Middle frontal gyrus (tissue), 1 donor: ENCODE measurements at regions not wholly inside any gene's neighbourhood (a gene's known extent, or its start where the extent isn't known, plus 50 kb on each side); places are given as distances from the start of the nearest gene placed in this dataset.

ENCODE experiments used
- DNase-seq: peaks from one replicate; pipeline ENCODE4 v3.0.0-alpha.2; 2015; ENCODE audit warnings: low spot score; ENCODE audit errors: extremely low spot score

DNA sequence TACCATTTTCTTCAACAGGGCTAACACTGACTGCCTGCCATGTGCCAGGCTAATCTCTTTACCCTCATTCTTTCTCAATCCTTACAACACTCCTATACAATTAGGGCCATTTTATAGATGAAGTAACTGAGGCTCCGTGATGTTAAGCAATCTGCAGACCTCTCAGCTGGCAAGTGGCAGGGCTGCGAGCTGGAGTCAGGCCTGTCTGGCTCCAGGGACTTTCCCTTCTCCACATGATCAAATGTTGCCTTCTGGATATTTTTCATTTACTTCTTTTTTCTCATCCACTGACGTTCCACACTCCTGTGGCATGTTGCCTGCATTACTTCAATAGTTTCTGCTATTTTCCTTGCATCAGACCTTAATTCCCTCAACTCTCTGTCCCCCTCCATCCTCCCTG lies 55.2 kb upstream of the TAGAP start:
- DNase-seq = no peak

DNA sequence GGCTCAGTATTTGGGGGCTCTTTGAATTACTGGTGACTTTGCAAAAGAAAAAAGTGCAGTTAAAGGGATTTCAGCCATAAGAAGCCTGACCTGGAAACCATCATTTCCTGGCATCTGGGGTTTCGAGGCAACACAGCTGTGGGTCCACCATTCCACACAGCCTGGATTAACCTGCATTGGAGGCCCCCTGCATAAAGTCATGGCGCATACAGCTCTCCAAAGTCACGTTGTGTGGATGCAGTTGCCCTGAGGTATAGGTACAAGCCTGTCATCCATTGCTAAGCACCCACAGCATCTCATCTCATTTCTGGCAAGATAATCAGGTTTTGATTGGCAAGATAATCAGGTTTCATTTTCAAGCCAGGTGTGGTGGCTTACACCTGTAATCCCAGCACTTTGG lies 54.5 kb upstream of the TAGAP start:
- no peak for DNase-seq

DNA sequence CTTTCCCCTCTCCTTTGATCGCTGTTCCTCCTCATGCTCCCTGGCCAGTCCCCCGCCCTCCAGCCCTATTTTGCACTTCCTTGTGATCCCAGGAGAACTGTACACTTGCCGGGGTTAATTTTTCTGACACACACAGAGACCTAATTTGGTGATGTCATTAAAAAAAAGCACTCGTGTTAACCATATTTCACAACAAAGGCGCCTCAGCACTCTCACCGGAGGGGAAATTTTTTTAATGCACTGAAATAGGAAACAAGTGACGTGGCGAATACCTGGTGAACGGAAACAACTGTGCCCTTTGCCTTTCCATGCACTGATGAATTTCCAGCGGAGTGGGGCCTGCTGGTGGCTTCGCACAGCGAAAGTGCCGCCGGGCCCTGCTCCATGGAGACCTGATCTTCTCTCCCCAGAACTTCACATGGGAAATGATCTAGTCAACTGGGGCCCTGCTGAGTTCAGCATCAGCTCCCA lies 53.9 kb upstream of the TAGAP start:
- no peak for DNase-seq

DNA sequence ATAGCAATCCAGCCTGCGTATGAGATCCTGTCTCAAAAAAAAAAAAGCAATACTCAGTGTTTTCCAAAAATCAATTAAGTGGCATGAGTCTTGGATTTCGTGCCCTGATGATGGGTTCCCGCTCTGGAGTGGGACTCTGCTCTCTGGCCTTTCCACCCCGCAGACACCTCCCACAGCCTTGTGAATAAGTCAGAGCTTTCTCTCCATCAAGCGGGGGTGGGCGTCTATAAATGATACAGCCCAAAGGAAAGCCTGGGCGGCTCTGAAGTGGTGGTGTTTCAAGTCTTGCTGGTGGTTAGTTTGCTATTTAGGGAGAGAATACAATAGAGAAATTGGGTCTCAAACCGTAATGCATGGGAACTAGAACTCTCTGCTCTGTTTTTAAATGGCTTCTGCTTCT lies 52.5 kb upstream of the TAGAP start:
- no peak for DNase-seq

DNA sequence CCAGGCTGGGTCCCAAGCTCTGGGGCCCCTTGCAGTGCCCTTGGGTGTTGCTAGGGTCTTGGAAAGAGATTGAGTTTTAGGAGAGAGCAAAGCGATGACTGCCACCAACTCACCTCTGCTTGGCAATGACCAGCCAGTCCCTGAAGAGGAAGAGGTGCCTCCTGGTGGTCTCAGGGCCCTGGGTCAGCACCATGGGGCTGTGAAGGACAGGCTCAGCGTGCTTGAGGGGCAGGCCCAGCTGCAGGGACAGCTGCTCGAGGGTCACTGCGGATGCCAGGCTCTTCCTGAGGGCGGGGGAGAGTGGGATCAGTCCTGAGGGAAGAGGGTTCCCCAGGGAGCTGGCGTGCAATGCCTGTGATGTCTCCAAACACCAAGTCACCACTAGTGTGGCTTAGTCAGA lies 50.8 kb upstream of the TAGAP start:
- DNase-seq = no peak

DNA sequence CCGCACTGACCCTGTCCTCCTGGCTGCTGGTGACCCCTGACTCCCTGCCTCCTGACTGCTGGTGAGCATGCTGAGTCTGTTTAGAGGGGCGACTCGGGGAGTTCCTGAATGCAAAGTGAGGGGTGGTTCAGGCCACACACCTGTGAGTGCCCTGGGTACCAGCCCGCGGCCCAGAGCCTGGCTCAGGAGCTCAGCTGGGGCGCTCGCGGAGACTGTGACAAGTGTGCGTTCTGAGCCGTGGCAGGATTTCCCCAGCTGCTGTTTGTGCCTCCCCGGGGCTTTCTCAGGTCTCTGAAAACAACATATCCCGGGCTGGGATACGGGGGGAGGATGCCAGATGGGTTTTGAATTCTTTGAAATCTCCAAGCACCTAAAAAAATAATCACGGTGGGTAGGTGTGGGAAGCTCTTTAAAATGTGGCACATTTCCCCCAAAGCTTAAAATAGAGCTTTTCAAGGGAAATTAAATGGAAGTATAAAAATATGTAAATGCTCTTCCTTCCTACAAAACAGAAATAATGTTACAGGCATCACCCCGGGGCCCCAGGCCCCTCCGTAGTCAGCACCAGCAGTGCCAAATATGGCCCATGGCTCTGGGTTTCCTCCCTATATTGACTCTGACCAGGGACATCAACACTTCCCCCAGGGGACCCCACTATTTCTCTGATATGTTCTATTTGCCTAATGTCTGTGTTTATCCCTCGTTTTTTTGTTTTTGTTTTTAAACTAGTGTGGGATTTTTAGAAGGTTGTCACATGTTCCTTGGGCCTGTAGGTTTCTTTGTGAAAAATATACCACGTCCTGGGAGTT lies 49.9 kb upstream of the TAGAP start:
- no peak for DNase-seq
